DND-41 (cell line): ENCODE measurements at regions not wholly inside any gene's neighbourhood (a gene's known extent, or its start where the extent isn't known, plus 50 kb on each side); places are given as distances from the start of the nearest gene placed in this dataset.

ENCODE experiments used
- ATAC-seq: fragments of 200-7000 bp; cut with Tn5 transposase; 3 replicates; pipeline ENCODE4 v1.9.1; 2021; ENCODE audit warnings: low read depth; ENCODE audit not compliant: insufficient read depth
- DNase-seq: peaks from one replicate; pipeline ENCODE4 v3.0.0-alpha.2; 2020
- H2AFZ ChIP-seq: 2 replicates; pipeline ENCODE4 v1.6.0; 2012; ENCODE audit warnings: low read depth, low read length
- H3K27ac ChIP-seq: 2 replicates; pipeline ENCODE4 v1.5.1; 2012; ENCODE audit warnings: low read length, inconsistent platforms
- H3K27me3 ChIP-seq: fragments of 200-600 bp; sonication (generic); 2 replicates; pipeline ENCODE4 v1.6.0; 2012; ENCODE audit warnings: low read length, mild to moderate bottlenecking, inconsistent platforms; ENCODE audit not compliant: insufficient read depth, poor library complexity
- H3K36me3 ChIP-seq: 2 replicates; pipeline ENCODE4 v1.5.1; 2012; ENCODE audit warnings: low read length, inconsistent platforms; ENCODE audit not compliant: insufficient read depth
- H3K4me1 ChIP-seq: 2 replicates; pipeline ENCODE4 v1.5.1; 2012; ENCODE audit warnings: mild to moderate bottlenecking, low read length; ENCODE audit not compliant: insufficient read depth
- H3K4me2 ChIP-seq: 2 replicates; pipeline ENCODE4 v1.6.0; 2012; ENCODE audit warnings: mild to moderate bottlenecking, moderate library complexity, low read length, inconsistent platforms; ENCODE audit not compliant: insufficient read depth
- H3K4me3 ChIP-seq, 2 experiments: fragments of 200-600 bp in 1 of 2; shearing (Covaris generic) in 1 of 2; 2 replicates each; pipeline ENCODE4 v1.5.1; 2012 to 2016; ENCODE audit warnings: inconsistent platforms in 2 of 2, low read length in 2 of 2, mild to moderate bottlenecking in 2 of 2, low read depth in 1 of 2, moderate library complexity in 1 of 2
- H3K79me2 ChIP-seq: 2 replicates; pipeline ENCODE4 v1.6.0; 2012; ENCODE audit warnings: low read length, inconsistent platforms; ENCODE audit not compliant: insufficient read depth
- H3K9ac ChIP-seq: 2 replicates; pipeline ENCODE4 v1.6.0; 2012; ENCODE audit warnings: low read depth, mild to moderate bottlenecking, inconsistent platforms, low read length, moderate library complexity
- H3K9me3 ChIP-seq: 2 replicates; pipeline ENCODE4 v1.5.1; 2012; ENCODE audit warnings: low read length, moderate library complexity, mild to moderate bottlenecking, inconsistent platforms; ENCODE audit not compliant: insufficient read depth, severe bottlenecking
- H4K20me1 ChIP-seq: 2 replicates; pipeline ENCODE4 v1.6.0; 2012; ENCODE audit warnings: low read length; ENCODE audit not compliant: insufficient read depth
- EZH2 ChIP-seq: IDR thresholded peaks from 3 replicates; pipeline ENCODE4 v1.6.1; 2012; ENCODE audit warnings: borderline replicate concordance, low read depth, mild to moderate bottlenecking, moderate library complexity, low read length, inconsistent platforms; ENCODE audit not compliant: severe bottlenecking
- TF ChIP-seq, protein P1 (sequence below): IDR thresholded peaks from 2 replicates; pipeline ENCODE4 v1.5.1; 2012; ENCODE audit warnings: borderline replicate concordance, low read length, moderate library complexity, mild to moderate bottlenecking; ENCODE audit not compliant: poor library complexity, severe bottlenecking; ENCODE audit errors: extremely low read depth

DNA sequence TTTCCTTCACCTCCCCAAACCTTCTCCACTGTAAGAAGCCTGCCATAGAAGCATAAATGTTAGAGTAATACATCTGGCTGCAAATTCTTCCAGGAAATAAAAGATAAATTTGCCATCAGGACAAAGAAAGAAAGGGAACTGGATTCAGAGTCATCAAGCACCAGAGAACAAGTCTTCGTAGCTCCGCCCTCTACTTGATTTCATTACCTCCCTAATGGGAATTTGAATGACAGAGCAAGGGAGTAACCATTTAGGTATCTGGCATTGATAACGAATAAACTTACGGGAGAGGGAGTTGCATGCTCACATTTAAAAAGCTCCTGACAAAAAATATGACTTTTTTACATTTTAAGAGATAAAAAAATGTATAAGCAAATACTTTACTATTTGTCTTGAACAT is 263.4 kb downstream of the NEBL start:
- Histone ChIP-seq H3K4me3 (no peak overlapping the region), H3K9ac (no peak overlapping the region), H3K4me1 (no peaks in the 10 kb centered on the region), H3K27ac (no peak overlapping the region), H3K27me3 (no peaks in the 10 kb centered on the region), H2AFZ (no peak overlapping the region), H4K20me1 (no peaks in the 10 kb centered on the region), H3K79me2 (no peaks in the 10 kb centered on the region), H3K36me3 (no peaks in the 10 kb centered on the region), H3K4me2 (no peak overlapping the region), H3K9me3 (no peaks in the 10 kb centered on the region)
- ATAC-seq (no peak), DNase-seq (no peak)
- no peak for TF ChIP-seq EZH2
- TF ChIP-seq, protein P1, sequence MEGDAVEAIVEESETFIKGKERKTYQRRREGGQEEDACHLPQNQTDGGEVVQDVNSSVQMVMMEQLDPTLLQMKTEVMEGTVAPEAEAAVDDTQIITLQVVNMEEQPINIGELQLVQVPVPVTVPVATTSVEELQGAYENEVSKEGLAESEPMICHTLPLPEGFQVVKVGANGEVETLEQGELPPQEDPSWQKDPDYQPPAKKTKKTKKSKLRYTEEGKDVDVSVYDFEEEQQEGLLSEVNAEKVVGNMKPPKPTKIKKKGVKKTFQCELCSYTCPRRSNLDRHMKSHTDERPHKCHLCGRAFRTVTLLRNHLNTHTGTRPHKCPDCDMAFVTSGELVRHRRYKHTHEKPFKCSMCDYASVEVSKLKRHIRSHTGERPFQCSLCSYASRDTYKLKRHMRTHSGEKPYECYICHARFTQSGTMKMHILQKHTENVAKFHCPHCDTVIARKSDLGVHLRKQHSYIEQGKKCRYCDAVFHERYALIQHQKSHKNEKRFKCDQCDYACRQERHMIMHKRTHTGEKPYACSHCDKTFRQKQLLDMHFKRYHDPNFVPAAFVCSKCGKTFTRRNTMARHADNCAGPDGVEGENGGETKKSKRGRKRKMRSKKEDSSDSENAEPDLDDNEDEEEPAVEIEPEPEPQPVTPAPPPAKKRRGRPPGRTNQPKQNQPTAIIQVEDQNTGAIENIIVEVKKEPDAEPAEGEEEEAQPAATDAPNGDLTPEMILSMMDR = no peak

DNA sequence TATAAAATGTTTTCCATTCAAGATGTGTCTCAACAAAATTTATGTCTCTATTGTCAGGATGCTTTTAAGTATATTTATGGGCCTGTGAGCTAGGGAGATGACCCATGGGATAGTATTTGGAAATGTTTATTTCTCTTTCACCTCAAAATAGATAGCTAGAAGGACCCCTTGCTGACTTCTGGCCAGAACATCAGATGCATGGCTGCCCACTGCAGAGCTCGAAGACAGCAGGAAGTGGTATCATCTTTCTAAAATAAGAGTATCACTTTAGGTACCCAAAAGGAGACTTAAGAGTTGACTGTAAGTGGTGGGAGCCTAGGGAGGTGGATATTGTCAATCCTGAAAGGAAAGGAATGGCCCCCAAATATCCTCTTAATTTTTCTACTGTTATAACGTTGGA is 264.4 kb downstream of the NEBL start:
- Histone ChIP-seq H3K27ac (no peak overlapping the region), H3K9ac (no peak overlapping the region), H3K4me2 (no peak overlapping the region), H3K9me3 (no peaks in the 10 kb centered on the region), H2AFZ (no peak overlapping the region), H4K20me1 (no peaks in the 10 kb centered on the region), H3K36me3 (no peaks in the 10 kb centered on the region), H3K4me3 (no peak overlapping the region), H3K4me1 (no peaks in the 10 kb centered on the region), H3K27me3 (no peaks in the 10 kb centered on the region), H3K79me2 (no peaks in the 10 kb centered on the region)
- no peak for DNase-seq
- TF ChIP-seq, protein P1 = no peak
- no peak for TF ChIP-seq EZH2
- no peak for ATAC-seq

DNA sequence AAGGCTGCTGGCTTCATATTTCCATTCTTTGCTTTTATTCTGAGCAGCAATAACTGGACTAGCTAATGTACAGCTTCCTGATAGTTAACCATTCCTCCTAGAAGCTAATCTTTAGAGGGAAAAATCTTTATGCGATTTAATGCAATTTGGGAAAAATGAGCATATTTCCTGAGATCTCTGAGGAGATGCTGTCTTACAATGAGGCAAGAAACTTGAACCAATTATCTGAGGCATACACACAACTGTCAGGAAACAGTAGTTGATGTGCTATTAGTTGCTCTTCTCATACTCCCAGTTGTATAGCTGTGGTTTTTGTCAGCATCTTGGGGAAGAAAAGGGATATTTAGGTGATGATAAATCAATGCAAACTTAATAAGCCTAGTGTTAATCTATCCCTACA is 265.9 kb downstream of the NEBL start:
- Histone ChIP-seq H3K4me3 (no peak overlapping the region), H3K9ac (no peak overlapping the region), H3K27ac (no peak overlapping the region), H2AFZ (no peak overlapping the region), H3K27me3 (no peaks in the 10 kb centered on the region), H3K36me3 (no peaks in the 10 kb centered on the region), H3K79me2 (no peaks in the 10 kb centered on the region), H3K4me1 (no peaks in the 10 kb centered on the region), H3K4me2 (no peak overlapping the region), H3K9me3 (no peaks in the 10 kb centered on the region), H4K20me1 (no peaks in the 10 kb centered on the region)
- TF ChIP-seq EZH2 = no peak
- TF ChIP-seq, protein P1 = no peak
- ATAC-seq = no peak
- no peak for DNase-seq

DNA sequence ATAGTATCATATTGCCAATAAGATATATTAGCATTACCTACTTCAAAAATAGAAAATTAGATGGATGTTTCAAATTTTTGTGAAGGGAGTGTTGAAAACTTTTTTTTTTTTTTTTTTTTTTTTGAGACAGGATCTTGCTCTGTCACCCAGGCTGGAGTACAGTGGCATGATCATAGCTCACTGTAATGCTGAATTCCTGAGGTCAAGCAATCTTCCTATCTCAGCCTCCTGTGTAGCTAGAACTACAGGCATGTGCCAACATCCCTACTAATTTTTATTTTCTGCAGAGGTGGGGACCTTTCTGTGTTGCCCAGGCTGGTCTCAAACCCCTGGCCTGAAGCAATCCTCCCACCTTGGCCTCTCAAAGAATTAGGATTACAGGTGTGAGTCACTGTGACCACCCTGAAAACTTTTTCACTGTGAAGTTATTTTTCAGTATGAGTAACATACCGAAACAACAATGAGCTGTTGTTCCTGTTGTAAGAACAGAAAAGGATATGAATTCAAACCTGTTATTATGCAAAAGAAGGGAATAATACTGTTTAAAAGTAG is 266.9 kb downstream of the NEBL start:
- H3K79me2 ChIP-seq = no peaks in the 10 kb centered on the region
- H3K36me3 ChIP-seq = no peaks in the 10 kb centered on the region
- DNase-seq (no peak), ATAC-seq (no peak)
- no peaks in the 10 kb centered on the region for H3K4me1 ChIP-seq
- no peaks in the 10 kb centered on the region for H3K9me3 ChIP-seq
- no peak overlapping the region for H2AFZ ChIP-seq
- no peak overlapping the region for H3K4me3 ChIP-seq
- no peaks in the 10 kb centered on the region for H4K20me1 ChIP-seq
- no peak overlapping the region for H3K4me2 ChIP-seq
- no peaks in the 10 kb centered on the region for H3K27me3 ChIP-seq
- no peak overlapping the region for H3K9ac ChIP-seq
- no peak overlapping the region for H3K27ac ChIP-seq
- no peak for TF ChIP-seq EZH2
- TF ChIP-seq, protein P1 = no peak
